ENCODE measurements at regions not wholly inside any gene's neighbourhood (a gene's known extent, or its start where the extent isn't known, plus 50 kb on each side); places are given as distances from the start of the nearest gene placed in this dataset.
"Not testable (repeated sequence)": the region's sequence is repeated elsewhere in the genome, so short reads cannot be mapped to it uniquely, and the experiment has no call there.

GRCh38 chrX:79827611-79828010 is 186.9 kb upstream of the TBX22 start:
- H3K27ac ChIP-seq (ENCODE audit: low read depth, low read length, poor library complexity, severe bottlenecking); POLR2A ChIA-PET; H3K9me3 ChIP-seq (ENCODE audit: low read length); BruUV-seq (replicated peaks); H3K4me2 ChIP-seq (ENCODE audit: low read length); H2AFZ ChIP-seq (ENCODE audit: low read length); H3K9me2 ChIP-seq (ENCODE audit: insufficient read depth, low read length); H3K4me1 ChIP-seq (ENCODE audit: insufficient read depth, low read length, poor library complexity, severe bottlenecking); H3K4me3 ChIP-seq (ENCODE audit: low read depth, low read length, poor library complexity, severe bottlenecking); H3K79me2 ChIP-seq (ENCODE audit: insufficient read depth, low read depth, low read length); H3K36me3 ChIP-seq (ENCODE audit: insufficient read depth, low read length); CTCF ChIA-PET (ENCODE audit: unreplicated experiment); intact Hi-C loops (cut with micrococcal nuclease; ENCODE audit: unreplicated experiment); DNase-seq (ENCODE audit: low spot score); H4K20me1 ChIP-seq (ENCODE audit: insufficient read depth, low read length): not testable (repeated sequence)

DNA sequence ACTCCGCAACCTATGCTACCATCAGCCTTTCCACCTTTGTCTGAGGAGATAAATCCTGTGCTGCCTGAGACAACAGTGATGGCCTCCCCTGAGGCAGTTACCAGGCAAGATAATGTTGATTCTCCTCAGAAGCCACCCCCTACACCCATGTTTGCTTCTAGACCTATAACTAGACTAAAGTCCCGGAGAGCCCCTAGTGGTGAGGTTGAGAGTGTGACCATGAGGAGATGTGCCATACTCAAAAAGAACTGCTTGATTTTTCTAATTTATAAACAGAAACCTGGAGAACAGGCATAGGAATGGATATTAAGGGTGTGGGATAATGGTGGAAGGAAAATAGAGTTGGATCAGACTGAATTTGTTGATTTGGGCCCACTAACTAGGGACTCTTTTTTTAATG is 164.4 kb upstream of the TBX22 start:
- intact Hi-C loops (cut with micrococcal nuclease; ENCODE audit: unreplicated experiment); H3K79me2 ChIP-seq (ENCODE audit: insufficient read depth, low read depth, low read length); BruUV-seq (replicated peaks); DNase-seq (ENCODE audit: low spot score); H3K9me3 ChIP-seq (ENCODE audit: low read length); CTCF ChIA-PET (ENCODE audit: unreplicated experiment); H3K4me3 ChIP-seq (ENCODE audit: low read depth, low read length, poor library complexity, severe bottlenecking); H3K4me2 ChIP-seq (ENCODE audit: low read length); H3K36me3 ChIP-seq (ENCODE audit: insufficient read depth, low read length); H3K4me1 ChIP-seq (ENCODE audit: insufficient read depth, low read length, poor library complexity, severe bottlenecking); H2AFZ ChIP-seq (ENCODE audit: low read length); H3K27ac ChIP-seq (ENCODE audit: low read depth, low read length, poor library complexity, severe bottlenecking); H3K9me2 ChIP-seq (ENCODE audit: insufficient read depth, low read length); H4K20me1 ChIP-seq (ENCODE audit: insufficient read depth, low read length): not testable (repeated sequence)
- POLR2A ChIA-PET = interaction anchor here (0.7 kb wide), 2 partner anchors 32 to 41 kb away, joined by 3 to 4 read pairs; no protein-coding TSS in a partner anchor
- peak; percentile 31; the same call in 1 of the 2 replicates for TF ChIP-seq CTCF (conservative IDR thresholded peaks at IDR 0.05; ENCODE audit: low read length)

- TF ChIP-seq EZH2phosphoT487 (IDR thresholded peaks at IDR 0.05; ENCODE audit: borderline replicate concordance, low read depth, low read length) (no peak), CTCF (conservative IDR thresholded peaks at IDR 0.05; ENCODE audit: low read length) (no peak)
- intact Hi-C loops (cut with micrococcal nuclease; ENCODE audit: unreplicated experiment) = no loop called here
- no peaks in the 10 kb centered on the region for H4K20me1 ChIP-seq (ENCODE audit: insufficient read depth, low read length)
- CTCF ChIA-PET (ENCODE audit: unreplicated experiment) = no interaction called here
- H3K27ac ChIP-seq (ENCODE audit: low read depth, low read length, poor library complexity, severe bottlenecking) = no peak overlapping the region
- H3K4me2 ChIP-seq (ENCODE audit: low read length) = no peak overlapping the region
- no peaks in the 10 kb centered on the region for H3K36me3 ChIP-seq (ENCODE audit: insufficient read depth, low read length)
- BruUV-seq (replicated peaks) = no TSS peak
- no peak overlapping the region for H2AFZ ChIP-seq (ENCODE audit: low read length)
- H3K4me1 ChIP-seq (ENCODE audit: insufficient read depth, low read length, poor library complexity, severe bottlenecking) = no peaks in the 10 kb centered on the region
- no peak overlapping the region for H3K4me3 ChIP-seq (ENCODE audit: low read depth, low read length, poor library complexity, severe bottlenecking)
- no peaks in the 10 kb centered on the region for H3K9me2 ChIP-seq (ENCODE audit: insufficient read depth, low read length)
- no peak for DNase-seq (ENCODE audit: low spot score)
- H3K9me3 ChIP-seq (ENCODE audit: low read length) = no peaks in the 10 kb centered on the region
- H3K79me2 ChIP-seq (ENCODE audit: insufficient read depth, low read depth, low read length) = no peaks in the 10 kb centered on the region
- POLR2A ChIA-PET = no interaction called here
Measured at GRCh38 chrX:79854469-79854868, 160.1 kb upstream of the TBX22 start.

Measured in OCI-LY7 (cell line).